Activated gamma-delta T cell treated with anti-CD3 and anti-CD28 coated beads, Interleukin-2, amount 50 U/mL, for 16 hours (primary cell): ENCODE measurements at regions not wholly inside any gene's neighbourhood (a gene's known extent, or its start where the extent isn't known, plus 50 kb on each side); places are given as distances from the start of the nearest gene placed in this dataset.

Experiments used
- DNase-seq: peaks from one replicate; pipeline ENCODE4 v3.0.0-alpha.2; 2020; ENCODE audit warnings: low read depth

DNA sequence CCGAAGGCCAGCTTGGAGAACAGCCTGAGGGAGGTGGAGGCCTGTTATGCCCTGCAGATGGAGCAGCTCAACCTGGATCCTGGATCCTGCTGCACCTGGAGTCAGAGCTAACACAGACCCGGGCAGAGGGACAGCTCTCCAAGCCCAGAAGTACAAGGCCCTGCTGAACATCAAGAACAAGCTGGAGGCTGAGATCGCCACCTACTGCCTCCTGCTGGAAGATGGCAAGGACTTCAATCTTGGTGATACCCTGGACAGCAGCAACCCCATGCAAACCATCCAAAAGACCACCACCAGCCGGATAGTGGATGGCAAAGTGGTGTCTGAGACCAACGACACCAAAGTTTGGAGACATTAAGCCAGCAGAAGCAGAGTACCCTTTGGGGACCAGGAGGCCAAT is 223.5 kb upstream of the ID4 start:
- DNase-seq, result no peak

DNA sequence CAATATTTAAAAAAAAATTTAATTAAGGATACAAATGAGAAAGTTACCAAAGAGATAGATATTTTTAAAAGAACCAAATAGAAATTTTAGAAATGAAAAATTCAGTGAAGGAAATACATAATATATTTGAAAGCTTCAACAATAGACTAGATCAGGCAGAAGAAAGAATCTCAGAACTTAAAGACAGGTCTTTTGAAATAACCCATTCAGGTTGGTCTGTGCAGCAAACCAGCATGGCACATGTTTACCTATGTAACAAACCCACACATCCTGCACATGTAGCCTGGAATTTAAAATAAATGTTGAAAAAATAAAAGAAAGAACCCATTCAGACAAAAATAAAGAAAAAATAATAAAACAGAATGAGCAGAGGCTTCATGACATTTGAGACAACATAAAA is 221.1 kb upstream of the ID4 start:
- DNase-seq, result no peak

DNA sequence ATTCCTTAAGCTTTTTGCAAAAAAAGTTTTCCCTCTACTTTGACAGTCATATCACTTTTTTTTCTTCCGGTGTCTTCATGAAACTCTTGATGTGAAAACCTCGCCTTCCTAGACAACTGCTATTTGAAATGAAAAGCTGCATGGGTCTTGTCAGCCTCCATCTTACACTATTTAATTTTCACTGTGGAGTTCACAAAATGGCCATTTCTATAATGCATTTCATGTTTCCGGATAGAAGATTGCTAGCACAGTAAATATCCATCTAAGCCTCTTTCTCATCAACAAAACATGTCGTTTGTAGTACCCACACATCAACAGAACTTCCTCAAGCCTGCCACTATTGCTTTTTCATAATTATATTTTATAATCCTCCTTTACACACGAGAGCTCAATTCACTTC is 204.9 kb upstream of the ID4 start:
- no peak for DNase-seq

- DNase-seq, result no peak
These were observed 204.4 kb upstream of the ID4 start for GRCh38 chr6:19632786-19633185.

DNA sequence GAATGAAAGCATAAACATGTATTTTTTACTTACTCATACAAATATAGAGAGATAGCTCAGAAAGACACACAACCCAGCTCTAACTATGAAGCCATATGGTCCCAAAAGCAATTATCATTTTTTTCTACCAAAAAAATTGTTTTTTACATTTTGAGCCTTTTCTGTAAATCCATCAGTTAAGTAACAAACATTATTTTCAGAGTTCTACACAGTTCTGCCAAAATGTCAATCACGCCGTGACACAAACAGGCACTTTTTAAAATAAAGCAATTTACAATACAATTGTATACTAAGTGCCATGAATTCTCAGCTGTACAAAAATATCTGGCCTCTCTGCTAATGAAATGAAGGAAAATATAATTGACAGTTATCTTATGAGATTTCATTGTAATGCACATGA is 201.4 kb upstream of the ID4 start:
- DNase-seq, result no peak

DNA sequence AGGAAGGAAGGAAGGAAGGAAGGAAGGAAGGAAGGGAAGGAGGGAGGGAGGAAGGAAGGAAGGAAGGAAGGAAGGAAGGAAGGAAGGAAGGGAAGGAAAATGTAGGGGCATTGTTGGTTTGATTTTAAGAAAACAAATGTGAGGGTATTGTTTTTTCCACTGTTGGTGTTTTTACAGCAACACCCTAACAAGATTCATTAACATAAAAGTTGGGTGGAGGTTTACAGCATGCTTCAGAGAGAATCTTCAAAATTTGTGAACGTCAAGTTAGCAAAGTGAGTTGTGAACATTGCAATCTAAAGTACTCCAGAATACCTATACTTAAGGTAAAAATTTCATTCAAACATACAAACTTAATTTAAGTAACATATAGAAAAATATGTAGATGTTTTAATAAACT is 200.2 kb upstream of the ID4 start:
- DNase-seq, result no peak

DNA sequence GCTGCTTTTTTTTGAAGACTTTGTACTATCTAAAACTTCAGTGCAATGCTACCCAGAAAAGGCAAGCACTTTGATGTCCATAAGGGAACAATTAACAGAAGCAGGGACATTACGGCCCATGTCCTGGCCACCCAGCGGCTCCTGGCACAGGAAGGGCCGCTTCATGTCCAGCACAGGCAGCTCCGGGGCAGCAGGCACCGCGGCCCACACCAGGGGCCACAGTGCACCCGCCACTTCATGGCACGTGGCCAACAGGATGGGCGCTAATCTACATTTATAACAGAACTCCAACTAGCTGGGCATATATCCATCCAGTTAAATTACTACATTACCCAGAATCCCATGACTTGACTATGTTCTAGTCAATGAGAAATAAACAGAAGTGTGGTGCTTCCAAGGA is 198.2 kb upstream of the ID4 start:
- DNase-seq, result no peak

DNA sequence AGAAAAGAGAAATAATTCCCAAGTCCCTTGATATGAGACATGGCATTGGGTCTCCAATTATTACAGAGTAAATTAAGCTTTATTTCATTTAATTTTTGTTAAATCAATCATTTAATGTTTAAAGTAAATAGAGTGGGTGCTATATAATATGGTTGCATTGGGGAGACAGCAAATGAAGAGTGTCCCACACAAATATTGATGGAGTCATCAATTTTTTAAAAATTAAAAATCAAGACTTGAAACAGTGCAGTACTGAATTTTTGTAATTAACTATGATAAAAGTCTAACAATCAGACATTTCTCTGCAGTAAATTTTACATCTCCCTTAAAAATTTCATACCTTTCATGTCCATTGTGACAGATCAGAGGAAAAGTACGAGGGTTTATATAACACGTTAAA is 193.9 kb upstream of the ID4 start:
- DNase-seq, result no peak

- DNase-seq, result no peak
These were observed 193.5 kb upstream of the ID4 start for GRCh38 chr6:19643713-19644112.

GRCh38 chr6:19655744-19656143 is 181.4 kb upstream of the ID4 start:
- no peak for DNase-seq

GRCh38 chr6:19660123-19660910 is 176.9 kb upstream of the ID4 start:
- DNase-seq, result no peak

DNA sequence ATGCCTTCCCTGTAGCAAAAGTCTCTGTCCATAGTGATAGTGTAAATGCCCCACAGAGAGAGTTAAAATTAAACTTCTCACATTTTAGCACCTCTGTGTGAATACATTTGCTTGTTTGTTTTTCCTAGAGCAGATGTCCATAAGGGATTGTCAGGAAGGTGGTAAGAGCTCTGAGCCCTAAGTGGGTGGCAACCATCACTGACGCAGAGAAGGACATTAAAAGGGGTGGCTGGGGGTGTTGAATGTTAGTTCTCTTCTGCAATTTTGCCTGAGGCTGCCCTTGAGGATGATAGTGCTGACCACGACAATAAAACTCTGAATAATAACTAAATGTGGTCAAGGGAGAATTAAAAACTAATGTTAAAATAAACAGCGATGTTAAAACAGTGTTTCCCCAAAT is 174.3 kb upstream of the ID4 start:
- DNase-seq, result no peak

GRCh38 chr6:19663479-19663878 is 173.7 kb upstream of the ID4 start:
- DNase-seq, result no peak

GRCh38 chr6:19664050-19664449 is 173.1 kb upstream of the ID4 start:
- no peak for DNase-seq

- DNase-seq, result no peak
These were observed 172.1 kb upstream of the ID4 start for GRCh38 chr6:19664878-19665612.

DNA sequence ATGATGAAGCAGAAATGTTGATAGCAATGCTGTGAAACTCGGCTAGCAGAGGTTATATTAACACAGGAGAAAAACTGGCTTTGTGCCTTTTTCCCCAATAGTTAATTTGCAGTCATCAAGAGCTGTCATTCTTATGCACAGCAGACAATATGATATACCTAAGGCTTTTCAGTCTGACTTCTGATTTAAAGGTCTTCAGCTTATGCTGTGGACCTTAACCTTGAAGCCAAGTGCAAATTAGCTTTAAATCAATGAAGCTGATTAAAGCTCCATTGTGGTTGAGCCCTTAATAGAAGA is 171.6 kb upstream of the ID4 start:
- DNase-seq, result no peak

DNA sequence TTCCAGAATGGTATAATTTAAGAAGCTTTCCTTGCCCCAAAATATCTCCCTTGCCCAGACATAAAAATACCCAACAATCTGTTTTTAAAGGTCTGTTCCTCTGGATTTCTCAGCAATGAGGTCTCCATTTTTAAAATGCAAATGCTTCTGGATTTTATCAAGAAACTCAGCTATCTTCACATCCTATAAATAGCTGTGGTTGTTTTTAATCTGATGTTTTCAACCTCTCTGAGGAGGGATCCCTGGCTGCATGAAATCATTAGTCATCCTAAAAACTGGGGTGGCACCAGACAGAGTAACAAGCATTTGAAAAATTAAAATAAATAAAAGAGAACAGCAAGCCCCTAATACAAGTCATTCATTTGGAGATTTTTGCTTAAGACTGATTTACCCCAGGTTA is 168.5 kb upstream of the ID4 start:
- DNase-seq, result no peak

- DNase-seq, result no peak
These were observed 168.0 kb upstream of the ID4 start for GRCh38 chr6:19669206-19669605.

DNA sequence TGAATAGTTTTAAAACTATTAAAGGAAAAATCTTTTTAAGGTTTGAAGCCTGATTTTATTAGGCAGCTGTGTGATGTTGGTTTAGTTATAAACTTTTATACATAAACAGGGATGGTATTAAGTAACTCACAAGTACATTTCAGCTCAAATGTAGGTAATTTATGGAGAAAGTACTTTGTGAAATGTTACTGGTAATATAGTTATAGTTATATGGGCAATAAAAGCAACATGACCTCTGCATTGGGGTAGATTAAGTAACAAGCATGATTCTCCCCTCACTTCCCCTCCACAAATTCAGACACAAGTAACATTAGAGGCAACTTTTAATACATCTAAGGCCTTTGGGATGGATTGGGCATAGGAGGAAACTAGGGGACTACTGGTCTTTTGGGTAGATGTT is 154.3 kb upstream of the ID4 start:
- DNase-seq, result no peak

DNA sequence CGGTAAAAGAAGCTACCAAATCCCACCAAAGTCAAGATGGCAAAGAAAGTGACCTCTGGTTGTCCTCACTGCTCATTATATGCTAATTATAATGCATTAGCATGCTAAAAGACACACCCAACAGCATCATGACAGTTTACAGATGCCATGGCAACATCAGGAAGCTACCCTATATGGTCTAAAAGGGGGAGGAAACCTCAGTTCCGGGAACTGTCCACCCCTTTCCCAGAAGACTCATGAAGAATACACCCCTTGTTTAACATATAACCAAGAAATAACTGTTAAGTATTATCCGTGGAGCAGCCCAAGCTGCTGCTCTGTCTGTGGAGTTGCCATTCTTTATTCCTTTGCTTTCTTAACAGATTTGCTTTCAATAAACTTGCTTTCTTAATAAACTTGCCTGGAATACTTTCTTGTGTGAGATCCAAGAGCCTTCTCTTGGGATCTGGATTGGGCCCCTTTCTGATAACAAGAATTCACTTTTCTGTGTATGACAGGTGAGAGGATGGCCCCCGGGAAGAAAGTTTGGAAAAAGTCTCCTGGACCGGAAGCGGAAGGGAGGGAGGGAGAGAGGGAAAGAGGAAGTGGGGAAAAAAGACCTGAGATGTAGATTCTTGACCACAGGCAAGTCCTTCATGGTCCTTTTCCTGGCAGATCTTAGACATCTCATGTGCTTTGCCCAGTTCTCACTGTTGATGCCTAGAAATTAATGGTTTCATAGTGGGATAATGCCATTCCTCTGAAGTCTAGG is 146.7 kb upstream of the ID4 start:
- DNase-seq, result no peak

- no peak for DNase-seq
These were observed 145.6 kb upstream of the ID4 start for GRCh38 chr6:19691465-19692167.

- no peak for DNase-seq
These were observed 144.5 kb upstream of the ID4 start for GRCh38 chr6:19692506-19693298.
